ENCODE measurements at regions not wholly inside any gene's neighbourhood (a gene's known extent, or its start where the extent isn't known, plus 50 kb on each side); places are given as distances from the start of the nearest gene placed in this dataset.
A peak's percentile ranks its signal among the peaks of the same experiment; 100 is the strongest.

GRCh38 chr11:11157185-11157584, 195.9 kb downstream of the CSNK2A3 start:
- peak; percentile 48 for TF ChIP-seq CTCF (IDR thresholded peaks at IDR 0.05; ENCODE audit: insufficient read depth, low read depth, low read length, missing control alignments)
- H3K4me3 ChIP-seq (ENCODE audit: low read length), result no peak overlapping the region
- DNase-seq (ENCODE audit: low read depth), result peak; percentile 48

- H3K4me3 ChIP-seq (ENCODE audit: low read length), result no peak overlapping the region
- no peak for DNase-seq (ENCODE audit: low read depth)
- TF ChIP-seq CTCF (IDR thresholded peaks at IDR 0.05; ENCODE audit: insufficient read depth, low read depth, low read length, missing control alignments), result peak; percentile 45
These were observed 196.9 kb downstream of the CSNK2A3 start for GRCh38 chr11:11155962-11156815.

- H3K4me3 ChIP-seq (ENCODE audit: low read length), result no peak overlapping the region
- no peak for TF ChIP-seq CTCF (IDR thresholded peaks at IDR 0.05; ENCODE audit: insufficient read depth, low read depth, low read length, missing control alignments)
- no peak for DNase-seq (ENCODE audit: low read depth)
These were observed 200.2 kb downstream of the CSNK2A3 start for GRCh38 chr11:11152877-11153276.

- no peak for DNase-seq (ENCODE audit: low read depth)
- no peak overlapping the region for H3K4me3 ChIP-seq (ENCODE audit: low read length)
- TF ChIP-seq CTCF (IDR thresholded peaks at IDR 0.05; ENCODE audit: insufficient read depth, low read depth, low read length, missing control alignments), result no peak
These were observed 203.2 kb downstream of the CSNK2A3 start for GRCh38 chr11:11149671-11150459.

GRCh38 chr11:11148596-11148995, 204.5 kb downstream of the CSNK2A3 start:
- DNase-seq (ENCODE audit: low read depth), result no peak

GRCh38 chr11:11148104-11148509, 204.9 kb downstream of the CSNK2A3 start:
- H3K4me3 ChIP-seq (ENCODE audit: low read length), result no peak overlapping the region
- TF ChIP-seq CTCF (IDR thresholded peaks at IDR 0.05; ENCODE audit: insufficient read depth, low read depth, low read length, missing control alignments), result peak; percentile 34
- peak; percentile 62 for DNase-seq (ENCODE audit: low read depth)

More at GRCh38 chr11:11148596-11148995, 204.5 kb downstream of the CSNK2A3 start:
- H3K4me3 ChIP-seq (ENCODE audit: low read length), result no peak overlapping the region
- TF ChIP-seq CTCF (IDR thresholded peaks at IDR 0.05; ENCODE audit: insufficient read depth, low read depth, low read length, missing control alignments), result no peak
